ENCODE measurements at regions not wholly inside any gene's neighbourhood (a gene's known extent, or its start where the extent isn't known, plus 50 kb on each side); places are given as distances from the start of the nearest gene placed in this dataset.

DNA sequence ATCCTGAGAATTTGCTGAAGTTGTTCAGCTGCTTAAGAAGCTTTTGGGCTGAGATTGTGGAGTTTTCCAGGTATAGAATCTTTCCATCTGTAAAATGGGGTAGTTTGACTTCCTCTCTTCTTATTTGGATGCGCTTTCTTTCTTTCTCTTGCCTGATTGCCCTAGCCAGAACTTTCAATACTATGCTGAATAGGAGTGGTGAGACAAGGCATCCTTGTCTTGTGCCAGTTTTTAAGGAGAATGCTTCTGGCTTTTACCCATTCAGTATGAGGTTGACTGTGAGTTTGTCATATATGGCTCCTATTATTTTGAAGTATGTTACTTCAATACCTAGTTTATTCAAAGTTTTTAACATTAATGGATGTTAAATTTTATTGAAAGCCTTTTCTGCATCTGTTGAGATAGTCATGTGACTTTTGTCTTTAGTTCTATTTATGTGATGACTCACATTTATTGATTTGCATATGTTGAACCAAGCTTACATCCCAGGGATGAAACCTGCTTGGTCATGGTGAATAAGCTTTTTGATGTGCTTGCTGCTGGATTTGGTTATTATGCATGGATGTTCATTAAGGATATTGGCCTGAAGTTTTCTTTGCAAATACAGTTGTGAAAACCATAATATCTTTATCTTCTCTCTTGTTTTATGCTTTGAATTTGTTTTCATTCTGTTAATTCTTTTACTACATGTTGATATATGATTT, 573.8 kb upstream of the NDST4 start:
- TF ChIP-seq, protein P1, sequence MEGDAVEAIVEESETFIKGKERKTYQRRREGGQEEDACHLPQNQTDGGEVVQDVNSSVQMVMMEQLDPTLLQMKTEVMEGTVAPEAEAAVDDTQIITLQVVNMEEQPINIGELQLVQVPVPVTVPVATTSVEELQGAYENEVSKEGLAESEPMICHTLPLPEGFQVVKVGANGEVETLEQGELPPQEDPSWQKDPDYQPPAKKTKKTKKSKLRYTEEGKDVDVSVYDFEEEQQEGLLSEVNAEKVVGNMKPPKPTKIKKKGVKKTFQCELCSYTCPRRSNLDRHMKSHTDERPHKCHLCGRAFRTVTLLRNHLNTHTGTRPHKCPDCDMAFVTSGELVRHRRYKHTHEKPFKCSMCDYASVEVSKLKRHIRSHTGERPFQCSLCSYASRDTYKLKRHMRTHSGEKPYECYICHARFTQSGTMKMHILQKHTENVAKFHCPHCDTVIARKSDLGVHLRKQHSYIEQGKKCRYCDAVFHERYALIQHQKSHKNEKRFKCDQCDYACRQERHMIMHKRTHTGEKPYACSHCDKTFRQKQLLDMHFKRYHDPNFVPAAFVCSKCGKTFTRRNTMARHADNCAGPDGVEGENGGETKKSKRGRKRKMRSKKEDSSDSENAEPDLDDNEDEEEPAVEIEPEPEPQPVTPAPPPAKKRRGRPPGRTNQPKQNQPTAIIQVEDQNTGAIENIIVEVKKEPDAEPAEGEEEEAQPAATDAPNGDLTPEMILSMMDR (IDR thresholded peaks at IDR 0.05), result no peak
- no peak for TF ChIP-seq POLR2A (IDR thresholded peaks at IDR 0.05)
